ENCODE measurements at regions not wholly inside any gene's neighbourhood (a gene's known extent, or its start where the extent isn't known, plus 50 kb on each side); places are given as distances from the start of the nearest gene placed in this dataset.
"Not testable (repeated sequence)": the region's sequence is repeated elsewhere in the genome, so short reads cannot be mapped to it uniquely, and the experiment has no call there.

DNA sequence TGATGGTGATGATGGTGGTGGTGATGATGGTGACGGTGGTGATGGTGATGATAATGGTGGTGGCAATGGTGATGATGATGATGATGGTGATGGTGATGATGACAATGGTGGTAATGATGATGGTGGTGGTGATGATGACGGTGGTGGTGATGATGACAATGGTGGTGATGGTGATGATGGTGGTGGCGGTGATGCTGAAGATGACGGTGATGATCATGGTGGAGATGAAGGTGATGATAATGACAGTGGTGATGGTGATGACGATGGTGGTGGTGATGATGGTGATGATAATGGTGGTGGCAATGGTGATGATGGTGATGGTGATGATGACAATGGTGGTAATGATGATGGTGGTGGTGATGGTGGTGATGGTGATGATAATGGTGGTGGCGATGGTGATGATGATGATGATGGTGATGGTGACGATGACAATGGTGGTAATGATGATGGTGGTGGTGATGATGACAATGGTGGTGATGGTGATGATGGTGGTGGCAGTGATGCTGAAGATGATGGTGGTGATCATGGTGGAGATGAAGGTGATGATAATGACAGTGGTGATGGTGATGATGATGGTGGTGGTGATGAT lies 283.0 kb downstream of the FOXL1 start:
- H3K4me1 ChIP-seq (ENCODE audit: control insufficient read depth in 1 of 2, insufficient read depth in 2 of 2, low read length in 2 of 2); H3K27me3 ChIP-seq (ENCODE audit: control insufficient read depth in 1 of 2, insufficient read depth in 2 of 2, low read length in 1 of 2); H3K27ac ChIP-seq (ENCODE audit: low read depth in 1 of 2, low read length in 2 of 2); H3K9me3 ChIP-seq (ENCODE audit: control insufficient read depth, low read length); H3K36me3 ChIP-seq (ENCODE audit: control insufficient read depth in 1 of 2, insufficient read depth in 2 of 2, low read length in 1 of 2); ATAC-seq (ENCODE audit: low FRiP score); DNase-seq; intact Hi-C loops (cut with DNase I); H3K4me3 ChIP-seq (ENCODE audit: low read length in 2 of 2): not testable (repeated sequence)
- 97% methylated on average over 7 of the region's 7 CpGs for WGBS, 2 donors

DNA sequence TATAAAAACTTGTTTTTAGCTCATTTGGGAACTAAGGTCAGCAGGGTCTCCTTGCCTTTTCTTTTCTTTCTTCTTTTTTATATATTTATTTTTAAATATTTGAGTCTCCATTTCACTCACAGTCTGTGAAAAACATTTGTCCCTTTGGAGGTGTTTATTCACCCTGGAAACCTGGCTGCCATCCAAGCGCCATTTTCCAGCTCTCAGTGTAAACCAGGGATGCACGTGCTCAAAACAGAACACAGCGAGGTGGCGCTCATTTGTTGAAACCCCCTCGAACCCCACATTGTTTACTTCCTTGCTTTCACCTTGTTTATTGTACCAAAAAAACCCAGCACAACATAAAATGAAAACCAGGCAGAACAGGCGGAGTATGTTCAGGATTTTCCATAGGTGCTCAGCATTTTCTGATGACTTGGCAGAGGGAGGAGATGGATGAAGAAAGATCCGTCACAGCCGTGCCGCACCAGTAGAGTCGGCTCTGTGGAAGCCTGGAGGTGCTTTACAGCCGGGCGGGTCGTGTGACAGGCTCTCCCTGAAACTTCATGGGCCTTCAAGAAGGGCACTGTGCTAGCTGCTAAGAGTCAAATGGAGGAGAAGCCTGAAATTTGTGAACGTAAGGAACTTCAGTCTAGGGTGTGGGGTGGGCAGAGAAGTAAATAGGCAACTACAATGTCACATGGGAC lies 284.4 kb downstream of the FOXL1 start:
- intact Hi-C loops (cut with DNase I): no loop called here
- Histone ChIP-seq H3K36me3 (ENCODE audit: control insufficient read depth in 1 of 2, insufficient read depth in 2 of 2, low read length in 1 of 2) (no peaks in the 10 kb centered on the region), H3K27me3 (ENCODE audit: control insufficient read depth in 1 of 2, insufficient read depth in 2 of 2, low read length in 1 of 2) (no peaks in the 10 kb centered on the region), H3K4me1 (ENCODE audit: control insufficient read depth in 1 of 2, insufficient read depth in 2 of 2, low read length in 2 of 2) (no peaks in the 10 kb centered on the region), H3K4me3 (ENCODE audit: low read length in 2 of 2) (no peak overlapping the region), H3K9me3 (ENCODE audit: control insufficient read depth, low read length) (no peaks in the 10 kb centered on the region), H3K27ac (ENCODE audit: low read depth in 1 of 2, low read length in 2 of 2) (no peak overlapping the region)
- no peak for DNase-seq
- WGBS, 2 donors: 66 to 72% methylated on average over 14 of the region's 14 CpGs
- no peak for ATAC-seq (ENCODE audit: low FRiP score)

DNA sequence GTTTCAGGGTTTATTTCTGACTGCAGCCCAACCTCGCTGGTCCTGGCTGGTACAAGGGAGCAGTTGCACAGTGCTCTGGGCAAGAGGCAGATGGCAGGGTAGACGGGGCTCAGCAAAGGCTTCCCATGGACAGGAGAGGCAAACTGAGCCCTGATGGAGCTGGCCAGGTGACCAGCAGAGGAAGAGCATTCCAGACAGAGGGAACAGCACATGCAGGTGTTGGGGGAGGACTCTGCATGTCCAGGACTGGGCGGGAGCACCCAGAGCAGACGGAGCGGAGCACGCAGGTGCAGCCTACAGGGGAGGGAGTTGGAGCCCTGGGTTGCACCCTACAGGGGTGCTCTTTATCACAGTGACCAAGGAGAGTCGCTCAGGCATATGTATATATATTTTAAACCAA lies 285.3 kb downstream of the FOXL1 start:
- Histone ChIP-seq H3K9me3 (ENCODE audit: control insufficient read depth, low read length) (no peaks in the 10 kb centered on the region), H3K27me3 (ENCODE audit: control insufficient read depth in 1 of 2, insufficient read depth in 2 of 2, low read length in 1 of 2) (no peaks in the 10 kb centered on the region), H3K36me3 (ENCODE audit: control insufficient read depth in 1 of 2, insufficient read depth in 2 of 2, low read length in 1 of 2) (no peaks in the 10 kb centered on the region), H3K4me3 (ENCODE audit: low read length in 2 of 2) (no peak overlapping the region), H3K27ac (ENCODE audit: low read depth in 1 of 2, low read length in 2 of 2) (no peak overlapping the region), H3K4me1 (ENCODE audit: control insufficient read depth in 1 of 2, insufficient read depth in 2 of 2, low read length in 2 of 2) (no peaks in the 10 kb centered on the region)
- 96 to 97% methylated on average over 7 of the region's 7 CpGs for WGBS, 2 donors
- ATAC-seq (ENCODE audit: low FRiP score) (no peak), DNase-seq (peak in 1 of 2 donors; percentile 51)
- intact Hi-C loops (cut with DNase I): no loop called here

GRCh38 chr16:86864586-86864985 lies 286.2 kb downstream of the FOXL1 start:
- no peak for ATAC-seq (ENCODE audit: low FRiP score)
- no peaks in the 10 kb centered on the region for H3K4me1 ChIP-seq (ENCODE audit: control insufficient read depth in 1 of 2, insufficient read depth in 2 of 2, low read length in 2 of 2)
- 97% methylated on average over 6 of the region's 6 CpGs for WGBS, 2 donors

DNA sequence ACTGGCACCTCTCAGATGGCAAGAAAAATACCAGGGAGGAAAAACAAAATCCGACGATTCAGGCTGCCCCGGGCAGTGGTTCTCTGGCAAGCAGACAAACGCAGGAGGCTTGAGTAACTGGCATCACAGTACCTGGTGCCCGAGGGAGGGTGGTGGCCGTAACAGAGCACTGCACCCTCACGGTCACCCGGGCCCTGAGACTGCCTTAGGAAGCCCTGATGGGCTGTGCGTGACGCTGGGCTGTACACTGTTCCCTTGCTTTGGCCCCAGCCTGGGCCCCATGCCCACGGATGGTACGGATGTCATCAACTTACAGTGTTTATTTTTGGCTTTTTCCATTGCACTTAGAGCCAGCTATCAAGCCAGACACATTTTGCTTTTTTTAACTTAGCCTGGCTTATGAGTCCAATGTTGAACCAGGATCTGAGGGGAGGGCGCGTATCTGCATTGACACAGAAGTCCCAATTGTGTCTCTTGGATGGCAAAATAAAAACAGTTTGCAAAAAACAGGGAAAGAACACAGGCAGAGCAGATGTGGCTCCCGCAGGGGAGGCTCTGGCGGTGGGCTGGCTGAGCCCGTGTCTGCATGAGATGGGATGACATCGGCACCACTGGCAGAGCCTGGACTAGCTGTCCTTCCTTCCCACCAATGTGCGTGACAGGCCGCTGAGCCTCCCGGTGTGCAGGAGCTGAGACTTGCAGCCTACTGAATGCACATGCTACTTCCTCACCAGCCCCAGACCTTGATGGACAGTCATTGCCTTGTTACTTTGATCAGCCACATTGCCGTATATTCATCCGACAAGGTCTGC lies 287.7 kb downstream of the FOXL1 start:
- intact Hi-C loops (cut with DNase I): no loop called here
- Histone ChIP-seq H3K36me3 (ENCODE audit: control insufficient read depth in 1 of 2, insufficient read depth in 2 of 2, low read length in 1 of 2) (no peaks in the 10 kb centered on the region), H3K9me3 (ENCODE audit: control insufficient read depth, low read length) (no peaks in the 10 kb centered on the region), H3K4me1 (ENCODE audit: control insufficient read depth in 1 of 2, insufficient read depth in 2 of 2, low read length in 2 of 2) (no peaks in the 10 kb centered on the region), H3K4me3 (ENCODE audit: low read length in 2 of 2) (no peak overlapping the region), H3K27ac (ENCODE audit: low read depth in 1 of 2, low read length in 2 of 2) (no peak overlapping the region), H3K27me3 (ENCODE audit: control insufficient read depth in 1 of 2, insufficient read depth in 2 of 2, low read length in 1 of 2) (no peaks in the 10 kb centered on the region)
- 26 to 27% methylated on average over 23 of the region's 23 CpGs for WGBS, 2 donors
- DNase-seq (peak; percentile 60 to 83), ATAC-seq (ENCODE audit: low FRiP score) (peak; percentile 67)

More at GRCh38 chr16:86864586-86864985, 286.2 kb downstream of the FOXL1 start:
- no peak overlapping the region for H3K27ac ChIP-seq (ENCODE audit: low read depth in 1 of 2, low read length in 2 of 2)
- no peak overlapping the region for H3K4me3 ChIP-seq (ENCODE audit: low read length in 2 of 2)
- DNase-seq: no peak
- intact Hi-C loops (cut with DNase I): no loop called here
- H3K27me3 ChIP-seq (ENCODE audit: control insufficient read depth in 1 of 2, insufficient read depth in 2 of 2, low read length in 1 of 2): no peaks in the 10 kb centered on the region
- no peaks in the 10 kb centered on the region for H3K36me3 ChIP-seq (ENCODE audit: control insufficient read depth in 1 of 2, insufficient read depth in 2 of 2, low read length in 1 of 2)
- no peaks in the 10 kb centered on the region for H3K9me3 ChIP-seq (ENCODE audit: control insufficient read depth, low read length)

DNA sequence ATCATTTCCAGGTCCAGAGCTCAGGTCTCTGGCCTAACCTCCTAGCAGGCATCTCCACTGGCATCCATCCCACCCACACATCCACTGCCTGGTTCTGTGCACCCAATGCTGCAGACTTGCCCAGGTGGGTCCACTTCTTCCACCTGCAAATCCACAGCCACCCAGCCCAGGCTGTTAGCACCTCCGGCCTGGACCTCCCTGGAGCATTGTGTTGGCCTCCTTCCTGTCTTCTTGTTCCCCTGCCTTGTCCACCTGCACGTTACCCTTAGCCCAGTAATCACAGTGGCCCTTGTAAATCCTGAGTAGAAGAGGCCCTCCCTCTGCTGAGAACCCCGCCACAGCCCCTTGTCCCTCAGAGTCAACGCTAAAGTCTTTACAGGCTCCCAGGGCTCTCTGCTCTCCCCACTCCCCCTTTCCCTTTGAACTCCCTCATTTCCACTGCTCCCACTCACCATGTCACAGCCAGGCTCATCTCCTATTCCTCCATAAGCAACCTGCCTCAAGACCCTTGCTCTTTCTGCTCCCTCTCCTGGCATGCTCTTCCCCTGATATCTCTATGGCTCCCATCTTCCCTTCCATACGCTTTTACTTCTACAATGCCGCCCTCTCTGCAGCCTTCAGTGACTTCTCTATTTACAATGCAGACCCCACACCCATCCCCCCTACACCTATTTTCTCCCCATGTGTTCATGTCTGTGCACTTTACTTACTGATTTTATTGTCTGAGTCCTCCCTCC lies 288.8 kb downstream of the FOXL1 start:
- DNase-seq (peak; percentile 29 to 54), ATAC-seq (ENCODE audit: low FRiP score) (no peak)
- Histone ChIP-seq H3K4me3 (ENCODE audit: low read length in 2 of 2) (no peak overlapping the region), H3K27ac (ENCODE audit: low read depth in 1 of 2, low read length in 2 of 2) (no peak overlapping the region), H3K9me3 (ENCODE audit: control insufficient read depth, low read length) (no peaks in the 10 kb centered on the region), H3K36me3 (ENCODE audit: control insufficient read depth in 1 of 2, insufficient read depth in 2 of 2, low read length in 1 of 2) (no peaks in the 10 kb centered on the region), H3K4me1 (ENCODE audit: control insufficient read depth in 1 of 2, insufficient read depth in 2 of 2, low read length in 2 of 2) (no peaks in the 10 kb centered on the region), H3K27me3 (ENCODE audit: control insufficient read depth in 1 of 2, insufficient read depth in 2 of 2, low read length in 1 of 2) (no peaks in the 10 kb centered on the region)
- WGBS, 2 donors: 98% methylated on average over 6 of the region's 6 CpGs
- intact Hi-C loops (cut with DNase I): no loop called here

GRCh38 chr16:86868070-86868469 lies 289.7 kb downstream of the FOXL1 start:
- intact Hi-C loops (cut with DNase I): no loop called here
- WGBS, 2 donors: 75 to 82% methylated on average over 12 of the region's 12 CpGs
- peak in 1 of 2 donors; percentile 28 for DNase-seq
- H3K36me3 ChIP-seq (ENCODE audit: control insufficient read depth in 1 of 2, insufficient read depth in 2 of 2, low read length in 1 of 2): no peaks in the 10 kb centered on the region
- no peaks in the 10 kb centered on the region for H3K9me3 ChIP-seq (ENCODE audit: control insufficient read depth, low read length)
- no peak for ATAC-seq (ENCODE audit: low FRiP score)
- no peak overlapping the region for H3K4me3 ChIP-seq (ENCODE audit: low read length in 2 of 2)
- no peaks in the 10 kb centered on the region for H3K4me1 ChIP-seq (ENCODE audit: control insufficient read depth in 1 of 2, insufficient read depth in 2 of 2, low read length in 2 of 2)
- H3K27ac ChIP-seq (ENCODE audit: low read depth in 1 of 2, low read length in 2 of 2): no peak overlapping the region
- H3K27me3 ChIP-seq (ENCODE audit: control insufficient read depth in 1 of 2, insufficient read depth in 2 of 2, low read length in 1 of 2): no peaks in the 10 kb centered on the region

DNA sequence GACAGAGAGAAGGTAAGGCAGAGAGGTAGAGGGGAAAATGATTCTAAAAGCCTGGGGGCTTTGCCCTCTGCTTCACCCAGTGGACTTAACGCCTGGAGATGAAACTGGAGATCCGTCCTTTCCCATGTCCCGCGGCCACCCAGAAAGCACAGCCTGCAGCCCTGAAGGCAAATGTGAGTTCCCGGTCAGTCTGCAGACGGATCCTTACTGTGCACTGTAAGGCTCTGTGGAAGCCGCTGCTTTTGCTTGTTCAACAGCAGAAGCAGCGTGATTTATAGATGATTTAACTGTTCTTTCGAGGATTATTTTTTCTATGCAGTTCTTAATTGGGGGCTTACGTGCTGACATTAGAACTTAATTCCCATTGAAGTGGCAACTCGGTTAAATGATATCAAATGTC lies 290.4 kb downstream of the FOXL1 start:
- Histone ChIP-seq H3K4me3 (ENCODE audit: low read length in 2 of 2) (no peak overlapping the region), H3K9me3 (ENCODE audit: control insufficient read depth, low read length) (no peaks in the 10 kb centered on the region), H3K27me3 (ENCODE audit: control insufficient read depth in 1 of 2, insufficient read depth in 2 of 2, low read length in 1 of 2) (no peaks in the 10 kb centered on the region), H3K4me1 (ENCODE audit: control insufficient read depth in 1 of 2, insufficient read depth in 2 of 2, low read length in 2 of 2) (no peaks in the 10 kb centered on the region), H3K36me3 (ENCODE audit: control insufficient read depth in 1 of 2, insufficient read depth in 2 of 2, low read length in 1 of 2) (no peaks in the 10 kb centered on the region), H3K27ac (ENCODE audit: low read depth in 1 of 2, low read length in 2 of 2) (no peak overlapping the region)
- intact Hi-C loops (cut with DNase I): no loop called here
- WGBS, 2 donors: 96 to 97% methylated on average over 11 of the region's 11 CpGs
- ATAC-seq (ENCODE audit: low FRiP score) (no peak), DNase-seq (peak in 1 of 2 donors; percentile 13)

Data from aorta (tissue), 5 donors.